Brain microvascular endothelial cell (primary cell): ENCODE measurements at regions not wholly inside any gene's neighbourhood (a gene's known extent, or its start where the extent isn't known, plus 50 kb on each side); places are given as distances from the start of the nearest gene placed in this dataset.

Source experiments
- DNase-seq: peaks from one replicate; pipeline ENCODE4 v3.0.0-alpha.2; 2020
- H3K27ac ChIP-seq: fragments of 250-450 bp; sonication (Bioruptor Pico); 2 replicates; pipeline ENCODE4 v1.5.1; 2020; ENCODE audit warnings: mild to moderate bottlenecking, moderate library complexity
- H3K27me3 ChIP-seq: fragments of 250-450 bp; sonication (Bioruptor Pico); replicated peaks from 2 replicates; pipeline ENCODE4 v1.5.1; 2020; ENCODE audit warnings: mild to moderate bottlenecking
- H3K36me3 ChIP-seq: fragments of 250-450 bp; sonication (Bioruptor Pico); replicated peaks from 2 replicates; pipeline ENCODE4 v1.5.1; 2020; ENCODE audit warnings: mild to moderate bottlenecking
- H3K4me3 ChIP-seq: 2 replicates; pipeline ENCODE4 v1.5.1; 2011; ENCODE audit warnings: low read depth, mild to moderate bottlenecking, control low read depth, low read length, moderate library complexity
- in situ Hi-C: cut with HindIII; loops from 2 replicates; pipeline ENCODE4 v1.10.0; 2017; ENCODE audit warnings: low sequenced_read_pairs, low pct_ligation_motif_present
- TF ChIP-seq, protein P1 (sequence below): IDR thresholded peaks from 2 replicates; pipeline ENCODE4 v1.5.1; 2011; ENCODE audit warnings: low read depth, mild to moderate bottlenecking, moderate library complexity, low read length, control low read depth, inconsistent platforms; ENCODE audit errors: missing control alignments

DNA sequence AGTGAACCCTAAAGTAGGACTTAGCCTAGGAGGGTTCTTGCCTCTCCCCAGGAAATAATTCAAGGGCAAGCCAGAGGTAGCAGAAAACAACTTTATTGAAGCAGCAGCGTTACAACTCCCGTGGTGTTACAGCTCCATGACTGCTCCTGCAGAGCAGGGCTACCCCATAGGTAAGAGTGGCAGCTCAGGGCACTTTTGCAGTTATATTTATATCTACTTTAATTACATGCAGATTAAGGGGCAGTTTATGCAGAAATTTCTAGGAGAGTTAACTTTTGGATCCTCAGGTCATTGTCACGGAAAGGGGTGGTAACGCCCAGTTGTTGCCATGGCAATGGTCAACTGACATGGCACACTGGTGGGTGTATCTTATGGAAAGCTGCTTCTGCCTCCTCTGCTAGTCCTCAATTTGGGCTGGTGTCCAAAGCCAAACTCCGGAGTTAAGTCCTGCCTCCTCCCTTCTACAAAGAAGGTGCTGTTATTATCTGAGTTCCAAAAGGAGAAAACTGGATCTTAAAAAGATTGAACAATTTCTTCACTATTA lies 1413.0 kb downstream of the DSC3 start:
- H3K36me3 ChIP-seq = no peaks in the 10 kb centered on the region
- in situ Hi-C loops = no loop called here

DNA sequence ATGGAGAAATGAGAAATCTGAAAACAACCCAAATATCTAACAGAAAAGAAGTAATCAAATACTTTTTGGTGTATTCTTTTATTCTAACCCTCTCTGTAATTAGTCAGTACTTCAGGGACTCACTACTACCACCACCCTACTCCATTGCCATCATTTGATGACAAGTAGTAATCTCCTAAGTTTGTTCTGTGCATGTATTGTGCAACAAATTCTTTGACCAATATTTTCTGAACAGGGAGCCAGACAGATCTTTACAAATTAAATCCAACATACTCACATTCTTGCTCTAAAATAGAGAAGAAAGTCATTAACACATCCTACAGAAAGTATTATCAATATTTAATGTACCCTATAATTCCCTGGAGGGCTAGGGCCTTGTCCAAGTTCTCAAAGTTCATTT lies 1416.4 kb downstream of the DSC3 start:
- Histone ChIP-seq H3K27ac (no peak overlapping the region), H3K27me3 (no peaks in the 10 kb centered on the region), H3K4me3 (no peak overlapping the region), H3K36me3 (no peaks in the 10 kb centered on the region)
- TF ChIP-seq, protein P1, sequence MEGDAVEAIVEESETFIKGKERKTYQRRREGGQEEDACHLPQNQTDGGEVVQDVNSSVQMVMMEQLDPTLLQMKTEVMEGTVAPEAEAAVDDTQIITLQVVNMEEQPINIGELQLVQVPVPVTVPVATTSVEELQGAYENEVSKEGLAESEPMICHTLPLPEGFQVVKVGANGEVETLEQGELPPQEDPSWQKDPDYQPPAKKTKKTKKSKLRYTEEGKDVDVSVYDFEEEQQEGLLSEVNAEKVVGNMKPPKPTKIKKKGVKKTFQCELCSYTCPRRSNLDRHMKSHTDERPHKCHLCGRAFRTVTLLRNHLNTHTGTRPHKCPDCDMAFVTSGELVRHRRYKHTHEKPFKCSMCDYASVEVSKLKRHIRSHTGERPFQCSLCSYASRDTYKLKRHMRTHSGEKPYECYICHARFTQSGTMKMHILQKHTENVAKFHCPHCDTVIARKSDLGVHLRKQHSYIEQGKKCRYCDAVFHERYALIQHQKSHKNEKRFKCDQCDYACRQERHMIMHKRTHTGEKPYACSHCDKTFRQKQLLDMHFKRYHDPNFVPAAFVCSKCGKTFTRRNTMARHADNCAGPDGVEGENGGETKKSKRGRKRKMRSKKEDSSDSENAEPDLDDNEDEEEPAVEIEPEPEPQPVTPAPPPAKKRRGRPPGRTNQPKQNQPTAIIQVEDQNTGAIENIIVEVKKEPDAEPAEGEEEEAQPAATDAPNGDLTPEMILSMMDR = no peak
- in situ Hi-C loops = no loop called here
- DNase-seq = no peak

More for the DNA sequence above, 1413.0 kb downstream of the DSC3 start:
- TF ChIP-seq, protein P1 = no peak
- H3K27ac ChIP-seq = no peak overlapping the region
- DNase-seq = no peak
- H3K4me3 ChIP-seq = no peak overlapping the region
- H3K27me3 ChIP-seq = no peaks in the 10 kb centered on the region

DNA sequence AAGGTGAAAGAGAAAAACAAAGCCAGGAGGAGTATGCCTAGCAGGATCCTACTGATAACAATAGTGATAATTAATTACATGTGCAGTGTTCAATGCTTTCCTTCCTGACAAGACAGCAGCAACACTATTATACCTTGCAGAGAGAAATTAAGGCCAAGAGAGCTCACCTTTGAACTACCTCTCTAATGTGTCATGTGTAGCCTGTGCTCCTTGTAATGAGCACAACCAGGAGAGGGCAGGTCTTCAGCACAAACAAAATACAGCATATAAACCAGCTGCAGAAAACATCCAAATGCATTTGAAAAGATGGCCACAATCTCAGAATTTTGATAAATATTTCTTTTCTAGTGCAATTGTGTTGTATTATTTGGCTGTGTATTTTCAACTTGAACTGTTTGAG lies 1425.7 kb downstream of the DSC3 start:
- no peak overlapping the region for H3K27ac ChIP-seq
- in situ Hi-C loops = no loop called here

DNA sequence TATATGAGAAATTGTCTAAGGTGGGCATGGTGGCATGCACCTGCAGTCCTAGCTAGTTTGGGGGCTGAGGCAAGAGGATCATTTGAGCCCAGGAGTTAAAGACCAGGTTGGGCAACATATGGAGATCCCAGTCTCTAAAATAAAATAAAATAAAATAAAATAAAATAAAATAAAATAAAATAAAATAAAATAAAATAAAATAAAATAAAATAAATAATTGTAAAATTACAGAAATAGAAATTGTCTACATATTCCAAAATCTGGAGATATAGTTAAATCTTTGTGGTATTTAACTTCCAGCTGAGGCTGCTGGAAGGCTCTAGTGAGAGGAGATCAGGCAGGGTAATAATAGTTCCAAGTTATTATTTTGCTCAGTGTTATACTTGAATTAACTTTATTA lies 1432.1 kb upstream of the CDH2 start:
- no peak overlapping the region for H3K27ac ChIP-seq
- DNase-seq = no peak
- H3K36me3 ChIP-seq = no peaks in the 10 kb centered on the region
- in situ Hi-C loops = no loop called here
- no peaks in the 10 kb centered on the region for H3K27me3 ChIP-seq
- TF ChIP-seq, protein P1 = no peak
- no peak overlapping the region for H3K4me3 ChIP-seq

More for the DNA sequence above, 1425.7 kb downstream of the DSC3 start:
- no peaks in the 10 kb centered on the region for H3K27me3 ChIP-seq
- no peaks in the 10 kb centered on the region for H3K36me3 ChIP-seq
- H3K4me3 ChIP-seq = no peak overlapping the region
- TF ChIP-seq, protein P1 = no peak
- no peak for DNase-seq

DNA sequence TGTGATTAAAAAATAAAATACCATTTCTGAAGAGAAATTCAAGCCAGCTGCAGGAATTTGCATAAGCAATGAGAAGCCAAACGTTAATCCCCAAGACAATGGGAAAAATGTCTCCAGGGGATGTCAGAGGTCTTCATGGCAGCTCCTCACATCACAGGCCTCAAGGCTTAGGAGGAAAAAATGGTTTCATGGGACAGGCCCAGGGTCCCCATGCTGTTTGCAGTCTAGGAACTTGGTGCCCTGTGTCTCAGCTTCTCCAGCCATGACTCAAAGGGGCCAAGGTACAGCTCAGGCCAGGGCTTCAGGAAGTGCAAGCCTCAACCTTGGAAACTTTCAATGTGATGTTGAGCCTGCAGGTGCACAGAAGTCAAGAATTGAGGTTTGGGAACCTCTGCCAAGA lies 1428.4 kb upstream of the CDH2 start:
- in situ Hi-C loops = no loop called here
- Histone ChIP-seq H3K4me3 (no peak overlapping the region), H3K27ac (no peak overlapping the region), H3K36me3 (no peaks in the 10 kb centered on the region), H3K27me3 (no peaks in the 10 kb centered on the region)
- TF ChIP-seq, protein P1 = no peak
- no peak for DNase-seq

DNA sequence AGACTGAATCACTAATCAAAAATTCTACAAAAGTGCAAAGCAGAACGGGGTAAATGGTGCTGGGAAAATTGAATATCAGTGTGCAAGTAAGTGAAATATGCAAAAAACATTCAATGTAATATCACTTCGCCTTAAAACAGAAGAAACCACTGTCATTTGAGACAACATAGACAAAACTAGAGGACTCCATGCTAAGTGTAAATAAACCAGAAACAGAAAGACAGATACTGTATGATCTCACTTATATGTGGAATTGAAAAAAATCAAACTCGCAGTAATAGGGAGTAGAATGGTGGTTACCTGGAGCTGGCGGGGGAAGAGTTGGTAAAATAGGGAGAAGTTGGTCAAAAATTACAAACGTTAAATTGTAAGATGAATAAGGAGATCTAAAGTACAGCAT lies 1420.0 kb upstream of the CDH2 start:
- TF ChIP-seq, protein P1 = no peak

More for the DNA sequence above, 1420.0 kb upstream of the CDH2 start:
- in situ Hi-C loops = no loop called here
- no peak overlapping the region for H3K27ac ChIP-seq
- H3K36me3 ChIP-seq = no peaks in the 10 kb centered on the region
- H3K4me3 ChIP-seq = no peak overlapping the region
- H3K27me3 ChIP-seq = no peaks in the 10 kb centered on the region
- DNase-seq = no peak
